ENCODE measurements at regions not wholly inside any gene's neighbourhood (a gene's known extent, or its start where the extent isn't known, plus 50 kb on each side); places are given as distances from the start of the nearest gene placed in this dataset.
"Not testable (repeated sequence)": the region's sequence is repeated elsewhere in the genome, so short reads cannot be mapped to it uniquely, and the experiment has no call there.

- DNase-seq (ENCODE audit: low spot score), result no peak
- no peak for ATAC-seq
Measured at GRCh38 chr5:74465724-74466123, 174.8 kb downstream of the ENC1 start.

- ATAC-seq (peak; percentile 55), DNase-seq (ENCODE audit: low spot score) (no peak)
Measured at GRCh38 chr5:74464512-74465209, 175.9 kb downstream of the ENC1 start.

GRCh38 chr5:74462356-74462755 is 178.2 kb downstream of the ENC1 start:
- DNase-seq (ENCODE audit: low spot score) (no peak), ATAC-seq (no peak)

GRCh38 chr5:74461251-74461650 is 179.3 kb downstream of the ENC1 start:
- ATAC-seq, result no peak

GRCh38 chr5:74460694-74461093 is 179.8 kb downstream of the ENC1 start:
- DNase-seq (ENCODE audit: low spot score) (no peak), ATAC-seq (no peak)

More at GRCh38 chr5:74461251-74461650, 179.3 kb downstream of the ENC1 start:
- no peak for DNase-seq (ENCODE audit: low spot score)

GRCh38 chr5:74459984-74460383 is 180.5 kb downstream of the ENC1 start:
- DNase-seq (ENCODE audit: low spot score) (no peak), ATAC-seq (no peak)

- ATAC-seq (no peak), DNase-seq (ENCODE audit: low spot score) (no peak)
Measured at GRCh38 chr5:74457876-74458275, 182.7 kb downstream of the ENC1 start.

GRCh38 chr5:74454263-74455030 is 186.1 kb downstream of the ENC1 start:
- ATAC-seq, result no peak

GRCh38 chr5:74452856-74453255 is 187.7 kb downstream of the ENC1 start:
- no peak for ATAC-seq
- DNase-seq (ENCODE audit: low spot score), result no peak

More at GRCh38 chr5:74454263-74455030, 186.1 kb downstream of the ENC1 start:
- DNase-seq (ENCODE audit: low spot score), result no peak

GRCh38 chr5:74450095-74450494 is 190.4 kb downstream of the ENC1 start:
- no peak for ATAC-seq
- DNase-seq (ENCODE audit: low spot score), result no peak

GRCh38 chr5:74446725-74447241 is 193.7 kb downstream of the ENC1 start:
- ATAC-seq (no peak), DNase-seq (ENCODE audit: low spot score) (no peak)

GRCh38 chr5:74442466-74442865 is 198.1 kb downstream of the ENC1 start:
- ATAC-seq, result no peak

GRCh38 chr5:74441616-74442015 is 198.9 kb downstream of the ENC1 start:
- DNase-seq (ENCODE audit: low spot score) (no peak), ATAC-seq (no peak)

More at GRCh38 chr5:74442466-74442865, 198.1 kb downstream of the ENC1 start:
- no peak for DNase-seq (ENCODE audit: low spot score)

- ATAC-seq, result no peak
- DNase-seq (ENCODE audit: low spot score), result no peak
Measured at GRCh38 chr5:74440341-74440740, 200.2 kb downstream of the ENC1 start.

GRCh38 chr5:74437870-74438269 is 202.7 kb downstream of the ENC1 start:
- not testable (repeated sequence) for DNase-seq (ENCODE audit: low spot score); ATAC-seq

GRCh38 chr5:74433896-74434829 is 206.4 kb downstream of the ENC1 start:
- DNase-seq (ENCODE audit: low spot score) (no peak), ATAC-seq (no peak)

- ATAC-seq (peak; percentile 48), DNase-seq (ENCODE audit: low spot score) (no peak)
Measured at GRCh38 chr5:74433255-74433895, 207.2 kb downstream of the ENC1 start.

GRCh38 chr5:74432721-74433120 is 207.8 kb downstream of the ENC1 start:
- ATAC-seq (no peak), DNase-seq (ENCODE audit: low spot score) (no peak)

- ATAC-seq (peak; percentile 44), DNase-seq (ENCODE audit: low spot score) (no peak)
Measured at GRCh38 chr5:74432216-74432615, 208.3 kb downstream of the ENC1 start.

GRCh38 chr5:74431290-74431669 is 209.2 kb downstream of the ENC1 start:
- ATAC-seq (no peak), DNase-seq (ENCODE audit: low spot score) (no peak)

Measured in left lobe of liver (tissue), 2 donors.